ENCODE measurements at regions not wholly inside any gene's neighbourhood (a gene's known extent, or its start where the extent isn't known, plus 50 kb on each side); places are given as distances from the start of the nearest gene placed in this dataset.

- no peak for TF ChIP-seq CTCF (IDR thresholded peaks at IDR 0.05)
- TF ChIP-seq POLR2A (IDR thresholded peaks at IDR 0.05): no peak
- no peak for TF ChIP-seq EP300 (IDR thresholded peaks at IDR 0.05)
Observed at GRCh38 chr6:112640891-112641290, 293.8 kb downstream of the RFPL4B start.

All from ovary (tissue), 3 donors.